H9 (cell line): ENCODE measurements at regions not wholly inside any gene's neighbourhood (a gene's known extent, or its start where the extent isn't known, plus 50 kb on each side); places are given as distances from the start of the nearest gene placed in this dataset.
A peak's percentile ranks its signal among the peaks of the same experiment; 100 is the strongest.

Source experiments
- DNase-seq: peaks from one replicate; pipeline ENCODE4 v3.0.0-alpha.2; 2017
- H2AFZ ChIP-seq: one replicate; pipeline ENCODE4 v1.6.1; 2013; ENCODE audit warnings: mild to moderate bottlenecking, low read length, control low read depth, moderate library complexity
- H2AK5ac ChIP-seq: 2 replicates; pipeline ENCODE4 v1.6.1; 2013; ENCODE audit warnings: low read length, control low read depth, mixed read lengths; ENCODE audit not compliant: insufficient read length
- H2BK120ac ChIP-seq: one replicate; pipeline ENCODE4 v1.6.1; 2013; ENCODE audit warnings: low read depth, mild to moderate bottlenecking, low read length, control low read depth, inconsistent platforms; ENCODE audit not compliant: poor library complexity, severe bottlenecking
- H2BK12ac ChIP-seq: 2 replicates; pipeline ENCODE4 v1.6.1; 2013; ENCODE audit warnings: low read length, control low read depth, mixed read lengths, low read depth; ENCODE audit not compliant: insufficient read length
- H2BK15ac ChIP-seq: 2 replicates; pipeline ENCODE4 v1.6.1; 2013; ENCODE audit warnings: low read depth, low read length, control low read depth
- H2BK20ac ChIP-seq: one replicate; pipeline ENCODE4 v1.6.1; 2013; ENCODE audit warnings: low read depth, mild to moderate bottlenecking, low read length, control low read depth, inconsistent platforms; ENCODE audit not compliant: poor library complexity, severe bottlenecking
- H2BK5ac ChIP-seq: 2 replicates; pipeline ENCODE4 v1.6.1; 2013; ENCODE audit warnings: low read length, control low read depth, mixed read lengths; ENCODE audit not compliant: insufficient read length
- H3K14ac ChIP-seq: 2 replicates; pipeline ENCODE4 v1.6.1; 2013; ENCODE audit warnings: low read length, control low read depth; ENCODE audit not compliant: insufficient read depth
- H3K18ac ChIP-seq: 2 replicates; pipeline ENCODE4 v1.6.1; 2013; ENCODE audit warnings: low read depth, mild to moderate bottlenecking, mixed read lengths, low read length, control low read depth; ENCODE audit not compliant: insufficient read length
- H3K23ac ChIP-seq: 2 replicates; pipeline ENCODE4 v1.6.1; 2013; ENCODE audit warnings: low read length, control low read depth, mixed read lengths, low read depth; ENCODE audit not compliant: insufficient read length
- H3K23me2 ChIP-seq: 2 replicates; pipeline ENCODE4 v1.6.1; 2013; ENCODE audit warnings: low read depth, mild to moderate bottlenecking, mixed read lengths, low read length, control low read depth; ENCODE audit not compliant: insufficient read length, poor library complexity, severe bottlenecking
- H3K27ac ChIP-seq: 2 replicates; pipeline ENCODE4 v1.5.1; 2013; ENCODE audit warnings: low read length, control low read depth, mixed read lengths, low read depth; ENCODE audit not compliant: insufficient read length
- H3K27me3 ChIP-seq: 2 replicates; pipeline ENCODE4 v1.6.1; 2013; ENCODE audit warnings: low read length, control low read depth, inconsistent platforms; ENCODE audit not compliant: insufficient read depth
- H3K4ac ChIP-seq: 2 replicates; pipeline ENCODE4 v1.6.1; 2013; ENCODE audit warnings: low read depth, mild to moderate bottlenecking, control low read depth, inconsistent platforms, low read length, moderate library complexity
- H3K4me1 ChIP-seq: 2 replicates; pipeline ENCODE4 v1.6.1; 2013; ENCODE audit warnings: low read length, control low read depth, inconsistent platforms; ENCODE audit not compliant: insufficient read depth
- H3K4me2 ChIP-seq: 2 replicates; pipeline ENCODE4 v1.6.1; 2013; ENCODE audit warnings: low read length, control low read depth, mixed read lengths; ENCODE audit not compliant: insufficient read length, insufficient read depth
- H3K56ac ChIP-seq: 2 replicates; pipeline ENCODE4 v1.6.1; 2013; ENCODE audit warnings: low read depth, mild to moderate bottlenecking, mixed read lengths, low read length, control low read depth; ENCODE audit not compliant: insufficient read length
- H3K79me1 ChIP-seq: 2 replicates; pipeline ENCODE4 v1.6.1; 2013; ENCODE audit warnings: low read depth, mild to moderate bottlenecking, moderate library complexity, low read length, control low read depth, inconsistent platforms; ENCODE audit not compliant: insufficient read depth, poor library complexity, severe bottlenecking
- H3K79me2 ChIP-seq: 2 replicates; pipeline ENCODE4 v1.6.1; 2013; ENCODE audit warnings: low read length, control low read depth, inconsistent platforms; ENCODE audit not compliant: insufficient read depth
- H3K9ac ChIP-seq: 2 replicates; pipeline ENCODE4 v1.6.1; 2013; ENCODE audit warnings: low read length, control low read depth, mixed read lengths; ENCODE audit not compliant: insufficient read length; ENCODE audit errors: extremely low read depth
- H3K9me3 ChIP-seq: one replicate; pipeline ENCODE4 v1.6.1; 2013; ENCODE audit warnings: low read depth, low read length, inconsistent platforms; ENCODE audit not compliant: control insufficient read depth
- H3T11ph ChIP-seq: one replicate; pipeline ENCODE4 v1.6.1; 2013; ENCODE audit warnings: mild to moderate bottlenecking, low read length, control low read depth, inconsistent platforms
- H4K20me1 ChIP-seq: one replicate; pipeline ENCODE4 v1.6.1; 2013; ENCODE audit not compliant: control insufficient read depth, insufficient read length, insufficient read depth
- H4K5ac ChIP-seq: 2 replicates; pipeline ENCODE4 v1.6.1; 2013; ENCODE audit warnings: low read depth, mild to moderate bottlenecking, mixed read lengths, low read length, control low read depth; ENCODE audit not compliant: insufficient read length
- H4K8ac ChIP-seq: replicated peaks from 2 replicates; pipeline ENCODE4 v1.6.1; 2013; ENCODE audit warnings: low read length, control low read depth, mixed read lengths, low read depth; ENCODE audit not compliant: insufficient read length
- H4K91ac ChIP-seq: 2 replicates; pipeline ENCODE4 v1.6.1; 2013; ENCODE audit warnings: low read depth, mild to moderate bottlenecking, moderate library complexity, mixed read lengths, low read length, control low read depth; ENCODE audit not compliant: insufficient read length
- H3K27ac Mint-ChIP-seq, 3 experiments: 2 replicates in 2 of 3; 3 replicates in 1 of 3; pipeline ENCODE4 v1.8.0; 2020 to 2021; ENCODE audit warnings: mixed read lengths in 3 of 3, mild to moderate bottlenecking in 1 of 3, moderate library complexity in 1 of 3
- H3K27me3 Mint-ChIP-seq: 2 replicates; pipeline ENCODE4 v1.8.0; 2021; ENCODE audit warnings: low read depth, mild to moderate bottlenecking, moderate library complexity, mixed read lengths
- H3K36me3 Mint-ChIP-seq, 3 experiments: 2 replicates in 2 of 3; 3 replicates in 1 of 3; pipeline ENCODE4 v1.8.0; 2020 to 2021; ENCODE audit warnings: low read depth in 3 of 3, mixed read lengths in 3 of 3; ENCODE audit not compliant: insufficient read depth in 1 of 3
- H3K4me1 Mint-ChIP-seq, 2 experiments: 2 replicates each; pipeline ENCODE4 v1.8.0; 2020; ENCODE audit warnings: mixed read lengths in 2 of 2
- H3K4me3 Mint-ChIP-seq, 2 experiments: 2 replicates in 1 of 2; 3 replicates in 1 of 2; pipeline ENCODE4 v1.8.0; 2020 to 2021; ENCODE audit warnings: mild to moderate bottlenecking in 2 of 2, mixed read lengths in 2 of 2, moderate library complexity in 1 of 2
- H3K9me3 Mint-ChIP-seq, 2 experiments: 2 replicates in 1 of 2; 3 replicates in 1 of 2; pipeline ENCODE4 v1.8.0; 2020; ENCODE audit warnings: mild to moderate bottlenecking in 2 of 2, mixed read lengths in 2 of 2, moderate library complexity in 1 of 2
- WGBS: extraction: QIAGEN DNeasy Blood & Tissue Kit; methylation state at CpG from one replicate; pipeline ENCODE4 v1.1.7; 2013; ENCODE audit warnings: missing lambda C conversion rate, low lambda C conversion rate, mixed read lengths; ENCODE audit not compliant: insufficient read length; ENCODE audit errors: extremely low coverage; 5-methylcytosine and 5-hydroxymethylcytosine counted together
- TF ChIP-seq, protein P1 (sequence below): fragments of 200-600 bp; sonication (generic); conservative IDR thresholded peaks from 3 replicates; pipeline ENCODE4 v1.8.0; 2021; ENCODE audit warnings: antibody characterized with exemption, mild to moderate bottlenecking

DNA sequence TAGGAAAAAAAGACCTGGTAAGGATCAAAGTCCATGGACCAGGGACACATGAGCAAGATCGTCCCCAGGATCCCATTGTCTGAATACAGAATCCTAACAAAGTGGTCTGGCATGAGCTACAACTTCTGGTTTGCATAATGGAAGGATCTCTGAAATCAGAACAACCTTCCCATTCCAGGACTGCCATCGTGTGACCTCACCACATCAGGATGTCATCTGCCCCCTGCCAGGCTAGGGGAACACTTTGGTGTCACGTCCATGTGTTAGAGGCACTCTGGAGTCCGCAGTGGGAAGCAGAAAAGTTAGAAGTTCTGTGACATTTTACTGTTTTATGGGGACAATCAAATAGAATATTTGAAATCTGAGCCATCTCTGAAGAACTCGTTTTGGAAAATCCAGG lies 160.7 kb downstream of the RGS9 start:
- Mint-ChIP-seq H3K4me1 (peaks cover 9 to 10% of the 10 kb centered on the region in 2 experiments), H3K4me3 (no peak overlapping the region), H3K27ac (peak overlapping the region in 1 of 3 experiments; percentile 21; a peak in 1 of 7 replicates), H3K36me3 (peaks cover 0 to 4% (median 3%) of the 10 kb centered on the region in 3 experiments; a peak in 3 of 7 replicates), H3K9me3 (peaks cover 0 to 4% of the 10 kb centered on the region in 2 experiments; a peak in 4 of 5 replicates), H3K27me3 (peaks cover 6% of the 10 kb centered on the region)
- Histone ChIP-seq H2BK120ac (no peak overlapping the region), H3T11ph (no peak overlapping the region), H3K27ac (no peak overlapping the region), H3K4ac (no peak overlapping the region), H2AFZ (no peak overlapping the region), H2BK15ac (no peak overlapping the region), H4K8ac (no peak overlapping the region), H3K18ac (no peak overlapping the region), H3K79me1 (no peaks in the 10 kb centered on the region), H2BK5ac (no peak overlapping the region), H3K56ac (no peak overlapping the region), H2BK12ac (no peak overlapping the region), H3K23me2 (no peaks in the 10 kb centered on the region), H2AK5ac (no peak overlapping the region), H4K5ac (no peak overlapping the region), H4K91ac (no peak overlapping the region), H3K4me2 (no peak overlapping the region), H3K9ac (no peak overlapping the region), H3K23ac (no peak overlapping the region), H4K20me1 (no peaks in the 10 kb centered on the region), H3K27me3 (no peaks in the 10 kb centered on the region), H3K79me2 (no peaks in the 10 kb centered on the region), H3K14ac (no peak overlapping the region), H3K4me1 (no peaks in the 10 kb centered on the region; the same call in 1 of the 2 replicates), H3K9me3 (no peaks in the 10 kb centered on the region), H2BK20ac (no peak overlapping the region)
- WGBS, result no CpG with 5 or more reads among the region's 5 CpGs
- TF ChIP-seq, protein P1, sequence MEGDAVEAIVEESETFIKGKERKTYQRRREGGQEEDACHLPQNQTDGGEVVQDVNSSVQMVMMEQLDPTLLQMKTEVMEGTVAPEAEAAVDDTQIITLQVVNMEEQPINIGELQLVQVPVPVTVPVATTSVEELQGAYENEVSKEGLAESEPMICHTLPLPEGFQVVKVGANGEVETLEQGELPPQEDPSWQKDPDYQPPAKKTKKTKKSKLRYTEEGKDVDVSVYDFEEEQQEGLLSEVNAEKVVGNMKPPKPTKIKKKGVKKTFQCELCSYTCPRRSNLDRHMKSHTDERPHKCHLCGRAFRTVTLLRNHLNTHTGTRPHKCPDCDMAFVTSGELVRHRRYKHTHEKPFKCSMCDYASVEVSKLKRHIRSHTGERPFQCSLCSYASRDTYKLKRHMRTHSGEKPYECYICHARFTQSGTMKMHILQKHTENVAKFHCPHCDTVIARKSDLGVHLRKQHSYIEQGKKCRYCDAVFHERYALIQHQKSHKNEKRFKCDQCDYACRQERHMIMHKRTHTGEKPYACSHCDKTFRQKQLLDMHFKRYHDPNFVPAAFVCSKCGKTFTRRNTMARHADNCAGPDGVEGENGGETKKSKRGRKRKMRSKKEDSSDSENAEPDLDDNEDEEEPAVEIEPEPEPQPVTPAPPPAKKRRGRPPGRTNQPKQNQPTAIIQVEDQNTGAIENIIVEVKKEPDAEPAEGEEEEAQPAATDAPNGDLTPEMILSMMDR, result no peak
- no peak for DNase-seq
